SK-N-SH (cell line): ENCODE measurements at regions not wholly inside any gene's neighbourhood (a gene's known extent, or its start where the extent isn't known, plus 50 kb on each side); places are given as distances from the start of the nearest gene placed in this dataset.

ENCODE experiments used
- CTCF ChIA-PET: fragments of 300-600, 350-600 bp; formaldehyde crosslinking; extraction: SDS; loops from one replicate; lab custom pipeline; 2021; lab: Yijun Ruan, JAX
- POLR2A ChIA-PET: fragments of 350-600 bp; sonication (Branson Sonifier 250); formaldehyde crosslinking; extraction: SDS; loops from one replicate; lab custom pipeline; 2020; ENCODE audit warnings: antibody characterized with exemption, inconsistent platforms; lab: Yijun Ruan, JAX
- DNase-seq: peaks from one replicate; pipeline ENCODE4 v3.0.0; 2012
- H2AFZ ChIP-seq: fragments of 200-600 bp; sonication (generic); 2 replicates; pipeline ENCODE4 v1.8.1; 2016; ENCODE audit warnings: antibody characterized with exemption, mild to moderate bottlenecking, low read depth
- H3F3A ChIP-seq: fragments of 200-600 bp; sonication (generic); replicated peaks from 2 replicates; pipeline ENCODE3; 2016; ENCODE audit warnings: antibody characterized with exemption, mild to moderate bottlenecking; ENCODE audit not compliant: insufficient read depth
- H3K27ac ChIP-seq, 2 experiments: fragments of 200-500 bp in 1 of 2; fragments of 200-600 bp in 1 of 2; sonication (Bioruptor generic) in 1 of 2; sonication (generic), shearing (Covaris generic) in 1 of 2; 2 replicates each; pipeline versions ENCODE4 v1.5.1 to v1.6.1; 2014 to 2016; ENCODE audit warnings: low read depth in 2 of 2, inconsistent platforms in 1 of 2, low read length in 1 of 2, mild to moderate bottlenecking in 1 of 2, mixed read lengths in 1 of 2
- H3K27me3 ChIP-seq: fragments of 200-600 bp; sonication (generic), shearing (Covaris generic); 2 replicates; pipeline ENCODE4 v1.6.1; 2016; ENCODE audit warnings: mixed run types; ENCODE audit not compliant: insufficient read depth
- H3K36me3 ChIP-seq, 2 experiments: fragments of 200-500 bp in 1 of 2; fragments of 200-600 bp in 1 of 2; sonication (Bioruptor generic) in 1 of 2; sonication (generic) in 1 of 2; replicated peaks in 1 of 2; 2 replicates each; pipeline versions ENCODE3 to v1.5.1; 2014 to 2016; ENCODE audit warnings: low read length in 1 of 2, mild to moderate bottlenecking in 1 of 2; ENCODE audit not compliant: insufficient read depth in 2 of 2, control insufficient read depth in 1 of 2
- H3K4me1 ChIP-seq, 2 experiments: fragments of 200-500 bp in 1 of 2; fragments of 200-600 bp in 1 of 2; sonication (Bioruptor generic) in 1 of 2; sonication (generic), shearing (Covaris generic) in 1 of 2; 2 replicates each; pipeline versions ENCODE4 v1.5.1 to v1.6.1; 2014 to 2016; ENCODE audit warnings: low read depth in 1 of 2, low read length in 1 of 2, mixed run types in 1 of 2; ENCODE audit not compliant: insufficient read depth in 2 of 2, control insufficient read depth in 1 of 2
- H3K4me2 ChIP-seq: fragments of 200-600 bp; sonication (generic), shearing (Covaris generic); 2 replicates; pipeline ENCODE4 v1.6.1; 2017; ENCODE audit warnings: mixed run types
- H3K4me3 ChIP-seq, 2 experiments: fragments of 200-500 bp in 1 of 2; fragments of 200-600 bp in 1 of 2; sonication (Bioruptor generic) in 1 of 2; sonication (generic), shearing (Covaris generic) in 1 of 2; 2 replicates each; pipeline versions ENCODE4 v1.5.1 to v1.8.1; 2014 to 2016; ENCODE audit warnings: low read depth in 2 of 2, inconsistent platforms in 1 of 2, low read length in 1 of 2, mild to moderate bottlenecking in 1 of 2, mixed read lengths in 1 of 2, moderate library complexity in 1 of 2
- H3K79me2 ChIP-seq: fragments of 200-600 bp; sonication (generic); 2 replicates; pipeline ENCODE4 v1.8.1; 2017; ENCODE audit warnings: mild to moderate bottlenecking; ENCODE audit not compliant: insufficient read depth
- H3K9ac ChIP-seq: fragments of 200-600 bp; sonication (generic); 2 replicates; pipeline ENCODE4 v1.6.1; 2017; ENCODE audit warnings: mixed run types
- H3K9me2 ChIP-seq: fragments of 200-600 bp; sonication (generic); 2 replicates; pipeline ENCODE4 v1.6.1; 2017; ENCODE audit warnings: mixed run types
- H3K9me3 ChIP-seq: fragments of 200-600 bp; sonication (generic); 2 replicates; pipeline ENCODE4 v1.6.1; 2017; ENCODE audit warnings: mixed run types, mild to moderate bottlenecking, moderate library complexity
- H4K20me1 ChIP-seq: fragments of 200-600 bp; sonication (generic); 2 replicates; pipeline ENCODE4 v1.6.1; 2017; ENCODE audit warnings: mild to moderate bottlenecking, mixed run types; ENCODE audit not compliant: insufficient read depth
- CTCF ChIP-seq: fragments of 200-600 bp; sonication (generic); IDR thresholded peaks from 2 replicates; pipeline ENCODE4 v1.6.1; 2017; ENCODE audit warnings: antibody characterized with exemption, mild to moderate bottlenecking, moderate library complexity
- EP300 ChIP-seq, 2 experiments: IDR thresholded peaks; 2 replicates each; pipeline versions ENCODE4 v1.4.0 to v1.6.1; 2012; ENCODE audit warnings: borderline replicate concordance in 1 of 2, low read depth in 1 of 2, low read length in 1 of 2
- FOXJ3 ChIP-seq: sonication (generic); formaldehyde crosslinking; IDR thresholded peaks from 2 replicates; pipeline ENCODE4 v1.5.1; 2020; ENCODE audit warnings: mild to moderate bottlenecking, missing genetic modification reagents
- FOXM1 ChIP-seq: IDR thresholded peaks from 2 replicates; pipeline ENCODE4 v1.4.0; 2012; ENCODE audit warnings: low read depth, mild to moderate bottlenecking
- GABPA ChIP-seq: IDR thresholded peaks from 2 replicates; pipeline ENCODE4 v1.4.0; 2012; ENCODE audit warnings: low read depth, mild to moderate bottlenecking
- JUND ChIP-seq: IDR thresholded peaks from 2 replicates; pipeline ENCODE4 v1.4.0; 2012
- MXI1 ChIP-seq: IDR thresholded peaks from 2 replicates; pipeline ENCODE4 v1.6.1; 2012; ENCODE audit warnings: mild to moderate bottlenecking, low read depth, low read length, improper control_type of control experiment
- NFIC ChIP-seq: IDR thresholded peaks from 2 replicates; pipeline ENCODE4 v1.4.0; 2012; ENCODE audit warnings: borderline replicate concordance
- NRF1 ChIP-seq: IDR thresholded peaks from 2 replicates; pipeline ENCODE4 v1.6.1; 2012; ENCODE audit warnings: low read depth, mild to moderate bottlenecking, low read length
- POLR2AphosphoS5 ChIP-seq: IDR thresholded peaks from 2 replicates; pipeline ENCODE4 v1.6.1; 2012; ENCODE audit warnings: low read depth, low read length
- REST ChIP-seq: IDR thresholded peaks from 2 replicates; pipeline ENCODE4 v1.6.1; 2012; ENCODE audit warnings: mild to moderate bottlenecking, low read depth, low read length, moderate library complexity
- RFX5 ChIP-seq: IDR thresholded peaks from 2 replicates; pipeline ENCODE4 v1.6.1; 2012; ENCODE audit warnings: mild to moderate bottlenecking, improper control_type of control experiment, low read length
- SMC3 ChIP-seq: IDR thresholded peaks from 2 replicates; pipeline ENCODE4 v1.6.1; 2012; ENCODE audit warnings: low read depth, low read length, improper control_type of control experiment
- TAF1 ChIP-seq: IDR thresholded peaks from 2 replicates; pipeline ENCODE4 v1.6.1; 2012; ENCODE audit warnings: low read depth, mild to moderate bottlenecking, low read length, moderate library complexity, borderline replicate concordance
- TCF12 ChIP-seq: IDR thresholded peaks from 2 replicates; pipeline ENCODE4 v1.4.0; 2012
- USF1 ChIP-seq: IDR thresholded peaks from 2 replicates; pipeline ENCODE4 v1.4.0; 2012; ENCODE audit warnings: low read depth, borderline replicate concordance
- USF2 ChIP-seq: fragments of 150-350 bp; IDR thresholded peaks from 2 replicates; pipeline ENCODE4 v1.6.1; 2017; ENCODE audit warnings: antibody characterized with exemption, low read length, low read depth, borderline replicate concordance
- YY1 ChIP-seq: IDR thresholded peaks from 2 replicates; pipeline ENCODE4 v1.4.0; 2012; ENCODE audit warnings: low read depth, mild to moderate bottlenecking
- WGBS: methylation state at CpG from one replicate; pipeline ENCODE4 v1.1.6; 2017; ENCODE audit warnings: low lambda C conversion rate; 5-methylcytosine and 5-hydroxymethylcytosine counted together

GRCh38 chr20:50376888-50377459 is 133.2 kb upstream of the PTPN1 start:
- no peak overlapping the region for H3K4me2 ChIP-seq
- TF ChIP-seq FOXJ3 (no peak), MXI1 (no peak), TCF12 (no peak), CTCF (no peak), POLR2AphosphoS5 (no peak), USF1 (no peak), REST (no peak), FOXM1 (no peak), JUND (no peak), NFIC (no peak), TAF1 (no peak), GABPA (no peak), RFX5 (no peak), SMC3 (no peak), USF2 (no peak), YY1 (no peak), EP300 (IDR thresholded peaks at IDR 0.05; ENCODE audit: borderline replicate concordance in 1 of 2, low read depth in 1 of 2, low read length in 1 of 2) (no peak), NRF1 (no peak)
- H3F3A ChIP-seq, result peaks cover 3% of the 10 kb centered on the region
- peaks cover 12 to 20% of the 10 kb centered on the region in 2 experiments; a peak in 1 of 4 replicates for H3K4me1 ChIP-seq
- no peak overlapping the region for H3K4me3 ChIP-seq
- H3K9ac ChIP-seq, result no peak overlapping the region
- no peaks in the 10 kb centered on the region for H3K9me2 ChIP-seq
- H3K27ac ChIP-seq, result no peak overlapping the region
- ChIA-PET CTCF (interaction anchor here (1.2 to 2.1 kb wide), 2 partner anchors 83 to 198 kb away, joined by 3 to 6 read pairs; no protein-coding TSS in a partner anchor), POLR2A (no interaction called here)
- no peak overlapping the region for H2AFZ ChIP-seq
- 82% methylated on average over 13 of the region's 17 CpGs for WGBS
- no peaks in the 10 kb centered on the region for H3K9me3 ChIP-seq
- H3K79me2 ChIP-seq, result no peaks in the 10 kb centered on the region
- peak; percentile 39 for DNase-seq
- H4K20me1 ChIP-seq, result no peaks in the 10 kb centered on the region
- H3K36me3 ChIP-seq, result no peaks in the 10 kb centered on the region
- no peaks in the 10 kb centered on the region for H3K27me3 ChIP-seq
